ENCODE measurements at regions not wholly inside any gene's neighbourhood (a gene's known extent, or its start where the extent isn't known, plus 50 kb on each side); places are given as distances from the start of the nearest gene placed in this dataset.
"Not testable (repeated sequence)": the region's sequence is repeated elsewhere in the genome, so short reads cannot be mapped to it uniquely, and the experiment has no call there.

DNA sequence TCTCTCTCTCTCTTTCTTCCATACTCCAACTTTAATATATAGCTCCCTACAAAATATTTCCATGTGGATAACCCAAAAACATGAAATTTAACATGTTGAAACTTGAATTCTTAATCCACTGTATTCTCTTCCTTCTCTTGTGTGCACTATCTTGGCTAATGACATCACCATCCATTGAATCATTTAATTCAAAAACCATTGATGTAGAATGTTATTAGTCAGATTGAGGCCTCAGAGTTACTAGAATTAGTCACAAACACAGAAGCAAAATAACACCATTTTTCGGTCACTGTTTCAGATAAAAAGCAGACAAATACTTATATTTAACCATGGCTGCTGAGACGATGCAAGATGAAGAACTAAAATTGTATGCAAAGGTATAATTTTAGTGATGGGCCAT lies 256.9 kb upstream of the LRRC3B start:
- DNase-seq (ENCODE audit: low read depth in 2 of 2): no peak

DNA sequence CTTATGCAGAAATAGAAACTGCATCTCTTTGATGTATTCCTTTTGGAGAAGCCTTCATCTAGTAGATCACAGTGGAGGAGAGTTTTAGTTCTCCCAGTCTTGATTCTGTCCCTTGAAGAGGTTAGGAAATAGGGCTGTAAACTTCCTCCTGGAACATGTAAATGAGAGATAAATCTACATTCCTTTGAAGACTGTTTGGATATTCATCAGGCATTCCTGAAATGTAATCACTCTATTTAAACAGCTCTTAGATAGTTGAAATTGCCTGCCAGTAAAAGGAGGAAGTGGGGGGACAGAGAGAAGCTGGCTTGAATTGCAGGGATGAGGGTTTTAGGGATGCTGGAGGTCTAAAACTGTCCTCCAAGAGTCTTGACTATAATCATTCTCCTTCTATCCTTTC lies 254.3 kb upstream of the LRRC3B start:
- no peak for DNase-seq (ENCODE audit: low read depth in 2 of 2)

DNA sequence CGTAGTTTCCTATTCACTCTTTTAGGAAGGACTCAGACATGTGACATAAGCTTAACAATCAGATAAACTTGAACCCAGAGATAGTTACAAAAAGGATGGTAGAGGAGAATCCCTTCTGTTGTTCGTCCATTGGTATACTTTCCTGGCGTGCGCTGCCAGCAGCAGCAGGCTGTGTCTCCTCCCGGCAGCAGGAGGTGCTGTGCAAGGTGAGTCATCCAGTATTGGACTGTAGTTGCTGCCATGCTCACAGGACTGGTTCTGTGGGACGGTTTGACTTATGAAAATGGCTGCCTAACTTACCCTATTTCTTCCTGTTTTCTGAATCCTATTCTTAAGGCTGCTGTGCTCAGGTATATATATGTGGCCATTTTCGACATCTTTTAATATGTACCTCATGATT lies 253.4 kb upstream of the LRRC3B start:
- no peak for DNase-seq (ENCODE audit: low read depth in 2 of 2)

DNA sequence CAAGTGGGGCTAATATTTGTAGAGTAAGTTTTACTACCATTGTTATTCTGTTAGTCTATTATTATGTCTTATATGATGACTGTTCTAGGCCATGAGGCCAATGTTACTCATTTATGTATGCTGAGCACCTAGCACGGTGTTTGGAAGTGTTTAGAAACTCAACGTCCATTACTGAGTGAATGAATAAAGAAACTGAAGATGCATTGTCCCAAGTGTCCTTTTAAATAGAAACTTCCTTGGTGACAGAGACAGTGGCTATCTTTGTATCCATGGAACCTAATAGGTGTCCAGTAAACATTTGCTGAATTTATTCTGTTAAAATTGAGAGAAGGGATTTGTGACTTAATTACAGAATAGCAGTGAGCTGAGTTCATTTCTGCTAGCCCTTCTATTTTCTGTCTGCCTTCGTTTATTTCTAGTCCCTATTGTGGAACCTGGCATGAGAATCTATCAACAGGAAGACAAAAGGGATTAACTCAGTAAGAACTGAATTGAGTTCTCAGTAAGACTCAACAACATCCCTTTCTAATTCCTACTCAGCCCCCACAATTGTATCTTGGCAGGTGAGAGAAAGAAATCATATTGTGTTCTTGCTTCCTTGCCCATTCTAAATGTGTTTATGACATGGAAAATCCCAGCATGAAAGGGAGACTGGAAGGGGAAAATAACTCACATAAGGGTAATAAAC lies 246.6 kb upstream of the LRRC3B start:
- no peak for DNase-seq (ENCODE audit: low read depth in 2 of 2)

DNA sequence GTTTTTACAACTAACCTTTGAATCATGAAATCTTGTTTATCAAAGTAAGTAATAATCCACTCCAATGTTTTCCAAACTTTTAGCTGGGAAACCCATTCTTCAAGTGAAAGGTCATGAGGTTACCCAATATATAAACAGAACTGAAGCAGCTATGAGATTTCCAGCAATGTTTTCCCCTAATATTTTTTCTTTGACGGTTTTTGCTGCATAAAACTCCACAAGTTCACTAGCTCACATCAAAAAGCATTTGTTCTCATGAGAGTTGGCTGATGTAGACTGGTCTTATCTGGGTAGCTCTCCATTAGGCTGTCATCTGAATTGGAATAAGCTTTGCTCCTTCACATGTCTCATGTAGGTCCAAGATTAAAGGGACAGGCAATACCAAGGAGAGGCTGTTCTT lies 241.2 kb upstream of the LRRC3B start:
- no peak for DNase-seq (ENCODE audit: low read depth in 2 of 2)

DNA sequence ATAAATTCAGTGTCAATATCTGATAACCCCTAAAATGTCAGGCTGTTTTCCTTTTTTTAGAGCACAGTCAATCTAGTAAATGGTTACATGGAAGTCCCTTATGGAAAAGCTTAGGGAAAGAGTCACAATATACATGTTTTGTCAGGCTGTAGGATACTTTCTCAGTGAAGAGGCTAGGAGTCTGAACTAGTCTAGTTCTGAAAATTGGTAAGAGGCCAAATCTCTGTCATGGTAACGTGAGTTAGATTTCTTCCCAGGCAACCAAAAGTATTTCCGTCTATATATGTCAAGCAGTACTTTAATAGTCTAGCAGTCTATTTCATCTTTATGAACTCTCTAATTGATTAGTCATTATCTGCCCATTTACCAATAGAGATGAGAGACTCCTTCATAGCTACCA lies 215.9 kb upstream of the LRRC3B start:
- DNase-seq (ENCODE audit: low read depth in 2 of 2): no peak

DNA sequence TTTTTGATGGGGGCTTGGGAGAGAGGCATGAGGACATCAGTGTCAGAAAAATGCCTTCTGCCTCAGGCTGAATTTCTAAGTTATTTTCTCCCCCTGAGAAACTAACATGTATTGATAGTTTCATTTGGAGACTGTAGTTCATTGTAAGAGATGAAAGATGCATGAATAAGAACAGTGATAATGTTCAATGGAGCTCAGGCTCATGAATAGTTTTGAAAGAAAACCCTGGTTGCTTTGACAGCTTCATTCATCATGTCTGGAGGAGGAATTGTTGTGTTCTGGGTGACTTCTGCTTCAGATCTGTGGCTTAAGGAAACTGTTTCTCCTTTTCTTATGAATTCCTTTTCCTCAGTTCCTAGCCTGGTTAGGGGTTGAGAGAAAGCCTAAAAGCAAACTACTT lies 204.0 kb upstream of the LRRC3B start:
- DNase-seq (ENCODE audit: low read depth in 2 of 2): no peak

DNA sequence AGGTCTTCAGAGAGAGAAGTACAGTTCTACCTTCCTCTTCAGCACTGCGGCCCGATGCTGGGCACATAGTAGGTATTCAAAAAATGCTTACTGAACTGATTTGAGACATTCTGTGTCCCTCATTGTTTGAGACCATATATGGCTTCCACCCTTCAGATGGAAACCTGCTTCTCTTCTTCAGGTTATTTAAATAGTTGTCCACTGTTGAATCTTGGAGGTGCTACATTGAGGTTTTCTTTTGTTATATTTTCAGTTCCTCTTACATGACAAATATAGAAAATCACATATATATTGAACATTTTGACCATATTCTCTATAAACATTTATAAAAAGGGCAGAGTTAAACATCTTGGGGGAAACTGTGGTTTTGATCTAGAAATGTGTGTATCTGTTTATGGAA lies 200.2 kb upstream of the LRRC3B start:
- DNase-seq (ENCODE audit: low read depth in 2 of 2): no peak

DNA sequence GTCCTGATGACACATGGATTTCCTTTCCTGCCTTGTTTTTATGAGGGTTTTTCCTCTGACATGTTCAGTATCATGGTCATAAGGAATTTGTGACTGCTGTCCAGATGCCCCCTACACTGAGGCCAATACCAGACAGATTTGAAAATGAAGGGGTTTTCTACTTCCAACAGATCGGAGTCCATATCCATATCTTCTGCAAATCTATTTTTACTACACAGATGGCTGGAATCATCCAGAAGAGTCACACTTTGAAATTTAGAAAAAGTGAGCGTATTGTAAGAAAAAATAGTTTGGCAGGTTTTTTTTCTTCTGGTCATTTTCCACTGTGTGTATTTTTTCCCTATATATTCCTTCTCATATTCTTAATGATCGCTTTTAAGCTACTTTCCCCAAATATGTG lies 197.5 kb upstream of the LRRC3B start:
- DNase-seq (ENCODE audit: low read depth in 2 of 2): no peak

DNA sequence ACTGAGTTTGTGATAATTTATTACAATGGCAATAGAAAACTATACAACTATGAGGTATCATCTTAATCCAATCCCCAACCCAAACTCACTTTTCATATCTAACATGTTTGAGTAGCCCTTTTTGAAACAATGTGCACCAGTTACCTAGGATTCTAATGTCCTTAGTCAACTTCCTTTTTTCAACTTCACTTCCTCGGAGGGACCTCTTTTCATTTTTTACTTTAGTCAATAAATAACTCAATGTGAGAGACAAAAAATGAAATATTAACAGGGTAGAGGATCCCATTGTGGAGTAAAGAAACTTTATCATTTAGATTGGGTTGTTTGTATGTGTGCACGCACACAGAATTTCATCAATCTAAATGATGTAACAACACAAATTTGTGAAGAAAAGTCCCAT lies 193.6 kb upstream of the LRRC3B start:
- no peak for DNase-seq (ENCODE audit: low read depth in 2 of 2)

DNA sequence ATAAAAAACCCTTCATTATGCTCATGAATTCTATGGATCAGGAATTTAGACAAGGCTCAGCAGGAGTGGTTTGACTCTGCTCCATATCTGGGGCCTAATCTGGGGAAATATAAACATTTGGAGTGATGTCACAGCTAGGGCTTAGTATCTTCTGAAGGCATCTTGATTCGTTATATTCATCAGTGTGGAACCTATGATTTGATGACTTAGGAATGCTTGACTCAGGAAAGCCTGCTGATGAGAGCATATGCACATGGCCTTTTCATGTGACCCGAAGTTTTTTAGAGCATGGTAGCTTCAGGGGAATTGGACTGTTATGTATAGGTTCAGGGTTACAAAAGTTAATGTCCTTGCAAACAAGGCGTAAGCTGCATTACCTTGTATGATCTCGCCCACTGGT lies 184.9 kb upstream of the LRRC3B start:
- DNase-seq (ENCODE audit: low read depth in 2 of 2): no peak

DNA sequence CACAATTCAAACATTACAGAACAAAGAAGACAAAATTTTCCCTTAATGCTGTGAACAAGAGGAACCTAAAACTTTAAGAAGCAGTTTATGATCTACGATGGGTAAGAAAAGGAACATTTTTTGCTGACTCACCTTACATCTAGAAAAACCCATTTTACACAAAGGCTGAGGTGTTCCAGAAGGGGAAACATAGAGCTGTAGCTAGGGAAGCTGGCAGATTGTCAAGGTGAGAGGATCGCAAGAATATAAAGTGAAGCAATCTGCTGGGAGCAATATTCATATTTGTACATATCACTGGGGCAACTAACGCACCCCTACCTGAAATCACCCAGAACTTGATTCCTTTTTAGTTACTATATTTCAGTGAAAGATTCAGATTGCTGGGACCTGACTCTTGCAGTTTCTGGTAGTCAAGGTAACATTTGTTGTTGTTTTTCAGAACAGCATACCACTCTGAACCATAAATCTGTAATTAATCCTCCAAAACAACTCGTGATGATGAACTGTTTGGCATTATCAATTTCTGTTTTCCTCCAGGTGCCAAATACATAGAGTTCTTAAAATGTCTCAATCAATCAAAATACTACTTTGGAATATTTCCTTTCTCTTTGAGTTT lies 184.1 kb upstream of the LRRC3B start:
- no peak for DNase-seq (ENCODE audit: low read depth in 2 of 2)

DNA sequence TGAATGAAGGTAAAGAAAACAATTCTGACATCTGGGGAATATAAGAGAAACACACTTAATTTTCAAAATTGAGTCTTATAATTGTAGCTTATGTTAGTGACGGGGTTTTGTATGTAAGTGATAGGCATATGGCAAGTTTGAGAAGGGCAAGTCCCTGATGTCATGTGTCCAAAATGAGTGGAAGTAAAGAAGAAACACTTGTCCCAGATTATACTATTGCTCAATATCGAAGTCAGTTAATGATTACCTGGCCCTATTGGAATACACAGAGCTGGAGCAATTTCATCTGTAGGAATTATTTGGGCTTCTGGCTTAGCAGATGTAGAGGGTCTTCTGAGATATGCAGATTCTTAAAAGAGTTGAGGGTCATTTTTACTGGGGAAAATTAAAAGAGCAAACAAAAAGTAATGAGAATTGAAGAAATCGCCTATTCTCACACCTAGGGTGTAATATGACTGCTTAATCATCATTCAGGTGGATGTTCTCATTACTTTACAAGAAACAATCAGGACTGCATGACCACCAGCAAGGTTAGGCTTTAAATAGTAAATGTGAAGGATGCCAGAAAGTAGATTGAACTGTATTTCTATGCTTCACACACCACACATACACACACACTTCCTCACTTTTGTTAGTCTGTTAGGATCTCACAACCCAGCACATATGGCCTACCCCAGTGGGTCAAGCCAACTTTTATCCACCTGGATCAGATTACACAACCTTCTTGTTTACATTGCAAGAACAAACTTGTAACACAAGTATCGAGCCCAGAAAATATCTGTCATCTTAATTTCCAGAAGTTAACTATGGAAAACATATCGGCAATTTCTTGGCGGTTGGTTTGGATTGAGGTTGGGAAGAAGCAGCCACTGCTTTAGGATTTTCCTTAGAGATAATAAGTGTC lies 183.3 kb upstream of the LRRC3B start:
- no peak for DNase-seq (ENCODE audit: low read depth in 2 of 2)

DNA sequence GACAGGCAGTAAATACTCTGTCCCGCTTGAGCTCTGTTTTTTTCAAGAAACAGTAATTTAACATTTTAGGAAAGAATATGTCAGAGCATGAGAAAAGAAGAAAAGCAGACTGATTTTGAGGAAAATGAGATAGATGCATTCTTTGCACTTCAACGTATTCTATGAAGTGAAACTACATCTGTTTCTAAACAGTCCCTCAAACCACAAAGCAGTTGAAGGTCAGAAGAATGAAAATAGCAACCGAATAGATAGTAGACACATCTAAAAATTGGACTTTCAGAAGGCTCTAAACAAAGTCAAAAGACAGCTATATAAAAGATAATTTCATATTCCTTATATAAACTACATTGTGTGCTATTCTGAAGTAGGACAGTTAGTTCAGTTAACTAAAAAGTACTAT lies 172.6 kb upstream of the LRRC3B start:
- no peak for DNase-seq (ENCODE audit: low read depth in 2 of 2)

DNA sequence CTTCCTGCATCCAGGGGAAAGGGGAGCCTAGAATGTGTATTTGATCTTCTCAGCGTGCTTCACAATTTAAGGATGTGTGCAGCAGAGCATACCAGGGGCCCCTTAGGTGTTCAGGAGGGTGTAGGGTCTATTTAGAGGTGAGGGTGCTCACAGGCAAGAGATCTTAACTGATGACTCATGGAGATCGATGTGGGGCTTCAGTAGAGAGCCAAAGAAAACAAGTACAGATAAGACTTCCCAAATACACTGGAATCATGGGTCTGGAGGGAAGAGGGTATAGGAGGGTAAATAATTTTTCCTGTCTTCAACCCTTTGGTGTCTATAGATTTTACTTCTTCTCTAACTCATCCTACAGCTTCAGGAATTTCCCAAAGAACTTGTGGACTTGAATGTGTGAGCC lies 170.2 kb upstream of the LRRC3B start:
- DNase-seq (ENCODE audit: low read depth in 2 of 2): no peak

DNA sequence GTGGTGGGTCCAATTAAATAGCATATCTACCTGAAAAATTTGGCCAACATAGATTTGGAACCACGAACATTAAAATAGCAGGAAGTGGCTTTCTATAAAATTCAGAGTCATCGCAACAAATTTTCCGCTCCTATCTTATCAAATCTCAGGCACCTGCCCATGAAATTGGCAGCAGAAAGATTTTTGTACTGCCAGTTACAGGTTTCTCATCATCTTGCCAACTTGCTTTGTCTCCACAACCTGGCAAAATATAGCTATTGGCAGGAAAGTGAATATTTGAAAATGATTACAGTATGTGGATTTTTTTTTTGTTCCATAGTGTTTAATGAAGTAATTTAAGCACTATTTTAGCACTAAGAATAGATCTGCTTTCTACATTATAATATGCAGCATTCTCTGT lies 161.6 kb upstream of the LRRC3B start:
- DNase-seq (ENCODE audit: low read depth in 2 of 2): no peak

DNA sequence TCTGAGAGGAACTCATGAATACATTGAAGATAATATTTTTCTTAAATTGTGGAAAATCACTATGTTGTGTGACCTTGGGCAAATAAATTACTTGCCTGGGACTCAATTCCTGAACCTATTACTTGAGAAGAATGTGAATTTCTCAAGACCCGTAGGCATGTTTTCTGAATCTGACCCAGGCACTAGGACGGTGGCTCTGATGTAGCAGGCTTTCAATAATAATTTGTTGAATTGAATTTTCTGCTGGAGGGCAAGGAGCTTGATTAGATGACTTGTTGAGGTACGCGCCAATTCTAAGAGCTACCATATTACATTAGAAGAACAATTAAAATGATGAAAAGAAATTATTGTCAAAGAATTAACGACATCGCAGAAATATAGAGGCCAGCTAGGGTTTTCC lies 150.2 kb upstream of the LRRC3B start:
- no peak for DNase-seq (ENCODE audit: low read depth in 2 of 2)

DNA sequence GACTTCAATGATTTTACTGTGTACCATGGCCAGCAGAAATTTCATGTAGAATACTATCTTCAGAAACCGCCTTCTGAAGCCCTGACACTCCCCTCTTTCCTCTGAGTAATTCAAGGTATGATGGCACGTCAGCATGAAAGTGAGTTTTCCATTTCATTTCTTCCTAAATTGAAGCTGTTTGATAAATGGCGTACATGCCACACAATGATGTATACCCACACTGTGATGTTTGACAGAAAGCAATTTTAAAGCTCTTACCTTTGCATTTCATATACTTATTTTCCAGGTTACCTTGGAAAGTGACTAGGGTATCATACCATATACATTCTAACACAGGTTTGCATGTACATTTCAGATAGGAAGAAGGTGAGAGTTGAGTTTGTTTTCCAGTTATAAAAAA lies 147.9 kb upstream of the LRRC3B start:
- no peak for DNase-seq (ENCODE audit: low read depth in 2 of 2)

DNA sequence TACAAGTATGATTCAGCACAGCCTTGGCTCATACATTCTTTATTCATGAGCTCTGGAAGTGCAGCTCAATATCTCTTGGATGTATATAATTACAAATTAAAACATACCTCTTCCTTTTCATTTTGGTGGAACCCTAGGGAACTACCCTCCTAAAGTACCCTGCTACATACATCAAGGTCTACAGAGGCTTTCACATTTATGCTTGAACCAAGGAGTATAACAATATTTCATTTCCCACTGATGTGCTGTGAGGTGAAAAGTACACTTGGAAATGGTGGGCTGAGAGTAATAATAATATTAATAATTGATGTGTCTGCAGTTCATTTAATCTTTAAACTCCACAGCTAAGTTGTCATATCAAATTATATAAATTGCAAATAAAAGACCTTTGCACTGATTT lies 142.2 kb upstream of the LRRC3B start:
- DNase-seq (ENCODE audit: low read depth in 2 of 2): no peak

DNA sequence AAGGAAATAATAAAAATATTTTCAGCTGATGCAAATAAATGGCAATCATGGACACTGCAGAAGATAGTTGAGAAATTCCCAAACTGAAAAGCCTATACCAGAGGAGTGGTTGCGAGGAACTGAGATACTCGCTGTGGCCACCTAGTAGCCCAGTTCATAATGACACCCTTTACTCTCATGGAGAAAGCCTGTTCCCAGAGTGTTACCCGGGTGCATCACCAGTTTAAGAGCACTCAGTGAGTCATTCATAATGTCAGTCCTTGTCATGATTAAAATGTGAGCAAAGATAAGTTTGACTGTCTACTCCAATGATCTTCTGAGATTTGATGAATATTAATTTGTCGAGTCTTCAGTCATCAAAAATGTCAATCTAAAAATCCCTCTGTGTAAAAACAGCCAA lies 138.4 kb upstream of the LRRC3B start:
- DNase-seq (ENCODE audit: low read depth in 2 of 2): no peak

DNA sequence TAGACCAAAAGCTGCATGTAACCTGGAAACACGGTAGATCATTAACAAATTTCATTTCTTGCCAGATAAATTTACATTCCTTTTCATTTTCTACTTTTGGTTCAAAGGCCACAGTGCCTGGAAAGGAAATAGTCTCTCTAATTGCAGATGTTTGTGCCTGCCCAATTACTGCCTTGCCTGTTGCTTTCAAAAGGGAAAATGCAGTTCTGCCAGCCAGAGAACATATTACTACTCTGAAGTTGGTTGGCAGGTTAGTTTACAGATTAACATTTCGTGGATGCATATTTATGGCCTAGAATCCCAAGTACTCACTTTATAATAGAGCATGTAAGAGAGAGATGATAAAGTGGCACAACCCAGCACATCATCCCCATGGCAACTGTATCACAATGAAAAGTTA lies 124.3 kb upstream of the LRRC3B start:
- no peak for DNase-seq (ENCODE audit: low read depth in 2 of 2)

DNA sequence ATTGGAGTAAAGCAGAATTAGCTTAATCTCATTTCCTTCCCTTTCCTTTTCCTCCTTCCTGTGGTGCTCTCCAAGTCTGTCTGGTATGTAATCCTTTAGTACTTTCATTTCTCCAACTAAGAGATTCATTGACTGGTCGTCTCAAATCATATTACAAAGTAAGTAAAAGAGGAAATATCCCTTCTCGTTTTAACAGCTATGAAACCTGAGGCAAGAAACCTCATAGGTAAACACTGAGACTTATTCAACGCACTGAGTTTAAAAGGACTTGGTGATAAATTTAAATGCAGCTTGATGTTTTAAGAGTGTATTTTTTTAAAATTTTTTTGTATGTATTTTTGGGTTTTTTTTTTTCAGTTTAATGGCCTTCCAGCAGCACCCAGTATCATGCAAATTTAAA lies 117.2 kb upstream of the LRRC3B start:
- DNase-seq (ENCODE audit: low read depth in 2 of 2): no peak

DNA sequence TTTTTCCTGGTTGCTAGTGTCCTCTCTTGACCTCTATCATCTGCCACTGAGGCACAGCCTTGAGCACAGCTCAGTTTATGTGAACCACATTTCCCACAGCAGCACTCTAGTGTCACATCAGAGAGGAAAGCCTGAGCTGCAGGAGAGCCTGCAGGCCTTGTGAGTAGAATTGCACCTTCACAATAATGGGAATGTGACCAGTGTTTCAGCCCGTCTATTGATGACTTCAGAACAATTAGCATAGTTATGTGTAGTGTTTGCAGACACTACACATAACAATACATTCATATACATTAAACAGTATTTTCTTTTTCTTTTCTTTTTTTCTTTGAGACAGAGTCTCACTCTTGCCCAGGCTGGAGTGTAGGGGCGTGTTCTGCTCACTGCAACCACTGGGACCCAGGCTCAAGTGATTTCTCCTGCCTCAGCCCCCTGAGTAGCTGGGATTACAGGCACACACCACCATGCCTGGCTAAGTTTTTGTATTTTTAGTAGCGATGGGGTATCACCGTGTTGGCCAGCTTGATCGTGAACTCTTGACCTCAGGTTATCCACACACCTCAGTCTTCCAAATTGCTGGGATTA lies 108.0 kb upstream of the LRRC3B start:
- DNase-seq (ENCODE audit: low read depth in 2 of 2): not testable (repeated sequence)

All from stimulated activated CD4-positive, alpha-beta T cell treated with anti-CD3 and anti-CD28 coated beads, Interleukin-15, amount 100 ng/mL, for 48 hours (primary cell).